ENCODE measurements at regions not wholly inside any gene's neighbourhood (a gene's known extent, or its start where the extent isn't known, plus 50 kb on each side); places are given as distances from the start of the nearest gene placed in this dataset.

DNA sequence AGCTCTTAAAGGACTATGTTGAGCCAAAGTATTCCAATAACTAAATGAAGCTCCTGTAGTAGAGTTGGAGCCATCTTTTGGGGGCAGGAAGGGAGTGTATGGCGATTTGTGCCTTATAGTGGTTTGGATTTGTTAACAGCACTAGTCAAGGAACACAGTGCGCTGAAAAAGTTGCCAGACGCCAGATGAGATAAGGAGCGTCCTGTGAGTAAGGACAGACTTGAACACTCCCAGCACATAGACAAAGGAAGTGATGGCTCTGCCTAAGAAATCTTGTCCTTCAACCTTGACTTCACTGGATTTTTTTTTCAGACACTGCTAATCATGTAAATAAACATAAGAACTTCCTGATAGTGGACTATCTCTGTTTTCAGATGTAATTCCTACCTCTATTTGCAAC lies 136.9 kb downstream of the TRMT11 start:
- H2AK5ac ChIP-seq (ENCODE audit: low read depth, low read length): no peak overlapping the region
- no peak overlapping the region for H3K18ac ChIP-seq (ENCODE audit: extremely low read depth, low read length)
- no peak overlapping the region for H3K4me3 ChIP-seq (ENCODE audit: extremely low read depth in 1 of 4, insufficient read depth in 2 of 4, low read depth in 3 of 4, low read length in 4 of 4)
- H3K4ac ChIP-seq (replicated peaks; ENCODE audit: insufficient read length, low read depth, low read length): no peak overlapping the region
- FAIRE-seq: no peak
- H4K8ac ChIP-seq (ENCODE audit: extremely low read depth, insufficient read depth, low read length): no peak overlapping the region
- CTCF ChIA-PET (ENCODE audit: partially characterized antibody): no interaction called here
- no peak overlapping the region for H2AFZ ChIP-seq (ENCODE audit: low read length)
- no peak overlapping the region for H2BK20ac ChIP-seq (ENCODE audit: low read length)
- H4K91ac ChIP-seq (replicated peaks; ENCODE audit: insufficient read length, low read length): no peak overlapping the region
- no peak overlapping the region for H3K14ac ChIP-seq (ENCODE audit: insufficient read length)
- peaks cover 0 to 2% of the 10 kb centered on the region in 2 experiments for H4K20me1 ChIP-seq (replicated peaks in 1 of 2; ENCODE audit: control insufficient read depth in 1 of 2, insufficient read depth in 2 of 2, low read length in 2 of 2)
- WGBS, 2 experiments (ENCODE audit: extremely low coverage in 1 of 2, insufficient coverage in 1 of 2, insufficient read length in 1 of 2, insufficient replicate concordance in 2 of 2, low coverage in 1 of 2, low lambda C conversion rate in 2 of 2, missing lambda C conversion rate in 1 of 2): 89% methylated on average over 4 of the region's 4 CpGs; no CpG with 5 or more reads in 1 of the 2 experiments
- H3K4me1 ChIP-seq (replicated peaks in 1 of 4; ENCODE audit: control insufficient read depth in 3 of 4, insufficient read depth in 4 of 4, low read length in 3 of 4): no peaks in the 10 kb centered on the region
- TF ChIP-seq TCF12 (IDR thresholded peaks at IDR 0.05; ENCODE audit: low read depth, low read length) (no peak), CBX8 (IDR thresholded peaks at IDR 0.05; ENCODE audit: borderline replicate concordance, low read depth, low read length) (no peak), JUN (IDR thresholded peaks at IDR 0.05; ENCODE audit: low read depth, low read length) (no peak), TAF1 (IDR thresholded peaks at IDR 0.05; ENCODE audit: low read depth, low read length) (no peak), NANOG (IDR thresholded peaks at IDR 0.05; ENCODE audit: insufficient read depth, low read depth, low read length, poor library complexity, severe bottlenecking) (no peak), PHF8 (conservative IDR thresholded peaks at IDR 0.05; ENCODE audit: low read depth, low read length) (no peak), EGR1 (IDR thresholded peaks at IDR 0.05; ENCODE audit: borderline replicate concordance, low read depth, low read length) (no peak), ZNF274 (IDR thresholded peaks at IDR 0.05; ENCODE audit: borderline replicate concordance, extremely low read depth, low read length) (no peak), CHD1 (IDR thresholded peaks at IDR 0.05; ENCODE audit: low read depth, low read length) (no peak), KDM5A (IDR thresholded peaks at IDR 0.05; ENCODE audit: low read length) (no peak), MAFK (IDR thresholded peaks at IDR 0.05; ENCODE audit: low read depth, low read length) (no peak)
- TF ChIP-seq, protein P1, sequence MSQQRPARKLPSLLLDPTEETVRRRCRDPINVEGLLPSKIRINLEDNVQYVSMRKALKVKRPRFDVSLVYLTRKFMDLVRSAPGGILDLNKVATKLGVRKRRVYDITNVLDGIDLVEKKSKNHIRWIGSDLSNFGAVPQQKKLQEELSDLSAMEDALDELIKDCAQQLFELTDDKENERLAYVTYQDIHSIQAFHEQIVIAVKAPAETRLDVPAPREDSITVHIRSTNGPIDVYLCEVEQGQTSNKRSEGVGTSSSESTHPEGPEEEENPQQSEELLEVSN (IDR thresholded peaks at IDR 0.05): no peak
- POLR2A ChIA-PET (ENCODE audit: partially characterized antibody): no interaction called here
- no peak overlapping the region for H3K4me2 ChIP-seq (ENCODE audit: insufficient read depth in 1 of 2, low read depth in 2 of 2, low read length in 2 of 2)
- H2BK5ac ChIP-seq (ENCODE audit: low read depth, low read length): no peak overlapping the region
- no peak overlapping the region for H3K9ac ChIP-seq (replicated peaks in 1 of 4; ENCODE audit: extremely low read depth in 1 of 4, low read depth in 3 of 4, low read length in 3 of 4)
- H2BK15ac ChIP-seq (ENCODE audit: low read length): no peak overlapping the region
- no peaks in the 10 kb centered on the region for H3K79me2 ChIP-seq (ENCODE audit: control insufficient read depth in 1 of 2, insufficient read depth in 2 of 2, low read length in 2 of 2)
- DNase-seq (ENCODE audit: low read depth in 1 of 2, low spot score in 2 of 2): no peak
- H3K23ac ChIP-seq (ENCODE audit: insufficient read length): no peak overlapping the region
- H3K79me1 ChIP-seq (ENCODE audit: low read depth, low read length): no peaks in the 10 kb centered on the region
- H3K56ac ChIP-seq (replicated peaks; ENCODE audit: insufficient read length, low read depth, low read length): no peak overlapping the region
- no peak overlapping the region for H2BK120ac ChIP-seq (replicated peaks; ENCODE audit: low read depth, low read length)
- no peaks in the 10 kb centered on the region for H3K9me3 ChIP-seq (ENCODE audit: insufficient read depth in 2 of 2, low read depth in 1 of 2, low read length in 1 of 2)
- H4K5ac ChIP-seq (ENCODE audit: insufficient read length, low read depth, low read length): no peak overlapping the region
- H3K23me2 ChIP-seq (ENCODE audit: low read depth, low read length): no peaks in the 10 kb centered on the region
- no peaks in the 10 kb centered on the region for H3K27me3 ChIP-seq (replicated peaks in 1 of 4; ENCODE audit: control insufficient read depth in 3 of 4, extremely low read depth in 1 of 4, insufficient read depth in 3 of 4, low read length in 3 of 4)
- no peak overlapping the region for H2BK12ac ChIP-seq (ENCODE audit: low read depth, low read length)
- H3K27ac ChIP-seq (ENCODE audit: low read depth, low read length): no peak overlapping the region
- H3K36me3 ChIP-seq (ENCODE audit: control insufficient read depth in 2 of 4, insufficient read depth in 4 of 4, low read length in 3 of 4): no peaks in the 10 kb centered on the region

Data from H1 (cell line).